Astrocyte (in vitro differentiated cells and primary cell): ENCODE measurements at regions not wholly inside any gene's neighbourhood (a gene's known extent, or its start where the extent isn't known, plus 50 kb on each side); places are given as distances from the start of the nearest gene placed in this dataset.
"Not testable (repeated sequence)": the region's sequence is repeated elsewhere in the genome, so short reads cannot be mapped to it uniquely, and the experiment has no call there.

Experiments used
- DNase-seq: peaks from one replicate; pipeline ENCODE4 v3.0.0-alpha.2; 2010; ENCODE audit warnings: low read depth
- FAIRE-seq: peaks from 2 replicates; lab custom pipeline; 2011; peaks lifted over from hg19 to GRCh38; lab: Jason Lieb, UNC
- H2AFZ ChIP-seq: 2 replicates; pipeline ENCODE4 v1.6.0; 2012; ENCODE audit warnings: low read depth, low read length, inconsistent platforms
- H3K27ac ChIP-seq: 2 replicates; pipeline ENCODE4 v1.5.1; 2011; ENCODE audit warnings: low read depth, low read length, inconsistent platforms
- H3K27me3 ChIP-seq: 2 replicates; pipeline ENCODE4 v1.6.0; 2011; ENCODE audit warnings: low read length, inconsistent platforms; ENCODE audit not compliant: insufficient read depth
- H3K36me3 ChIP-seq: 2 replicates; pipeline ENCODE4 v1.5.1; 2011; ENCODE audit warnings: low read length, inconsistent platforms; ENCODE audit not compliant: insufficient read depth
- H3K4me1 ChIP-seq: 2 replicates; pipeline ENCODE4 v1.5.1; 2011; ENCODE audit warnings: low read length, inconsistent platforms; ENCODE audit not compliant: insufficient read depth
- H3K4me2 ChIP-seq: 2 replicates; pipeline ENCODE4 v1.6.0; 2012; ENCODE audit warnings: low read length, inconsistent platforms
- H3K4me3 ChIP-seq: 2 replicates; pipeline ENCODE4 v1.5.1; 2011; ENCODE audit warnings: low read depth, mild to moderate bottlenecking, low read length, inconsistent platforms; ENCODE audit not compliant: insufficient read depth
- H3K79me2 ChIP-seq: 2 replicates; pipeline ENCODE4 v1.6.0; 2012; ENCODE audit warnings: mild to moderate bottlenecking, low read length, inconsistent platforms; ENCODE audit not compliant: insufficient read depth
- H3K9ac ChIP-seq: 2 replicates; pipeline ENCODE4 v1.6.0; 2012; ENCODE audit warnings: mild to moderate bottlenecking, low read length, inconsistent platforms
- H3K9me3 ChIP-seq: 2 replicates; pipeline ENCODE4 v1.5.1; 2012; ENCODE audit warnings: low read depth, mild to moderate bottlenecking, low read length, inconsistent platforms; ENCODE audit not compliant: insufficient read depth
- H4K20me1 ChIP-seq: 2 replicates; pipeline ENCODE4 v1.6.0; 2012; ENCODE audit warnings: low read length, inconsistent platforms; ENCODE audit not compliant: insufficient read depth
- H3K27ac Mint-ChIP-seq: one replicate; pipeline ENCODE4 v1.8.0; 2021; ENCODE audit warnings: mild to moderate bottlenecking, mixed read lengths; ENCODE audit not compliant: unreplicated experiment
- H3K27me3 Mint-ChIP-seq: one replicate; pipeline ENCODE4 v1.8.0; 2021; ENCODE audit warnings: low read depth, mixed read lengths; ENCODE audit not compliant: unreplicated experiment
- H3K36me3 Mint-ChIP-seq: one replicate; pipeline ENCODE4 v1.8.0; 2021; ENCODE audit warnings: low read depth, mixed read lengths; ENCODE audit not compliant: unreplicated experiment
- H3K4me1 Mint-ChIP-seq: one replicate; pipeline ENCODE4 v1.8.0; 2021; ENCODE audit warnings: low read depth, mixed read lengths; ENCODE audit not compliant: unreplicated experiment
- H3K4me3 Mint-ChIP-seq: one replicate; pipeline ENCODE4 v1.8.0; 2021; ENCODE audit warnings: mild to moderate bottlenecking, moderate library complexity, mixed read lengths; ENCODE audit not compliant: unreplicated experiment
- H3K9me3 Mint-ChIP-seq: one replicate; pipeline ENCODE4 v1.8.0; 2021; ENCODE audit warnings: mild to moderate bottlenecking, mixed read lengths; ENCODE audit not compliant: unreplicated experiment
- EZH2 ChIP-seq: IDR thresholded peaks from 2 replicates; pipeline ENCODE4 v1.6.1; 2012; ENCODE audit warnings: mild to moderate bottlenecking, low read length, inconsistent platforms; ENCODE audit not compliant: insufficient read depth
- TF ChIP-seq, protein P1 (sequence below): IDR thresholded peaks from 2 replicates; pipeline ENCODE4 v1.5.1; 2011; ENCODE audit warnings: low read depth, mild to moderate bottlenecking, inconsistent platforms, low read length, moderate library complexity; ENCODE audit not compliant: insufficient read depth

DNA sequence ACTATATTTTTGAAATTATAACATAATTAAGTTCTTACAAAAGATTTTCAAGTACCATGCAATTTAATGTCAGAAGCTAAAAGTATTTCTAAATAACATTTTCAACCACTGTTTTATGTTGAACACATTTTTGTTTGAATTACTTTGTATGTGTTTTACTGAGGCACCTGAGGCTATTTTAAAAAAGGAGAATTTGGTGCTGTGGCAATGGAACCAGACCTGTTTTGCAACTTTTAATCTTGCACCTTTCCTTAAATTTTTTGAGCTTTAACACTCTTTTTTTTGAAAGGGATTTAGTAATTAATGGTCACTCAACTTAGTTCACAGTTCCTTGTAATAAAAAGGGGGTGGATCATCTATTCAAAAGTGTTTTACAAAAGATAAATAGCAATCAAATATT, 561.6 kb downstream of the ZBBX start:
- Mint-ChIP-seq H3K4me3 (no peak overlapping the region), H3K4me1 (no peaks in the 10 kb centered on the region), H3K36me3 (no peaks in the 10 kb centered on the region), H3K27ac (no peak overlapping the region), H3K27me3 (no peaks in the 10 kb centered on the region), H3K9me3 (no peaks in the 10 kb centered on the region)
- Histone ChIP-seq H3K4me1 (no peaks in the 10 kb centered on the region), H3K27ac (no peak overlapping the region), H3K36me3 (no peaks in the 10 kb centered on the region), H3K9me3 (no peaks in the 10 kb centered on the region), H3K27me3 (no peaks in the 10 kb centered on the region), H3K4me3 (no peak overlapping the region), H4K20me1 (no peaks in the 10 kb centered on the region), H3K9ac (no peak overlapping the region), H3K4me2 (no peak overlapping the region), H3K79me2 (no peaks in the 10 kb centered on the region), H2AFZ (no peak overlapping the region)
- FAIRE-seq (no peak), DNase-seq (no peak)
- no peak for TF ChIP-seq EZH2
- TF ChIP-seq, protein P1, sequence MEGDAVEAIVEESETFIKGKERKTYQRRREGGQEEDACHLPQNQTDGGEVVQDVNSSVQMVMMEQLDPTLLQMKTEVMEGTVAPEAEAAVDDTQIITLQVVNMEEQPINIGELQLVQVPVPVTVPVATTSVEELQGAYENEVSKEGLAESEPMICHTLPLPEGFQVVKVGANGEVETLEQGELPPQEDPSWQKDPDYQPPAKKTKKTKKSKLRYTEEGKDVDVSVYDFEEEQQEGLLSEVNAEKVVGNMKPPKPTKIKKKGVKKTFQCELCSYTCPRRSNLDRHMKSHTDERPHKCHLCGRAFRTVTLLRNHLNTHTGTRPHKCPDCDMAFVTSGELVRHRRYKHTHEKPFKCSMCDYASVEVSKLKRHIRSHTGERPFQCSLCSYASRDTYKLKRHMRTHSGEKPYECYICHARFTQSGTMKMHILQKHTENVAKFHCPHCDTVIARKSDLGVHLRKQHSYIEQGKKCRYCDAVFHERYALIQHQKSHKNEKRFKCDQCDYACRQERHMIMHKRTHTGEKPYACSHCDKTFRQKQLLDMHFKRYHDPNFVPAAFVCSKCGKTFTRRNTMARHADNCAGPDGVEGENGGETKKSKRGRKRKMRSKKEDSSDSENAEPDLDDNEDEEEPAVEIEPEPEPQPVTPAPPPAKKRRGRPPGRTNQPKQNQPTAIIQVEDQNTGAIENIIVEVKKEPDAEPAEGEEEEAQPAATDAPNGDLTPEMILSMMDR: no peak

DNA sequence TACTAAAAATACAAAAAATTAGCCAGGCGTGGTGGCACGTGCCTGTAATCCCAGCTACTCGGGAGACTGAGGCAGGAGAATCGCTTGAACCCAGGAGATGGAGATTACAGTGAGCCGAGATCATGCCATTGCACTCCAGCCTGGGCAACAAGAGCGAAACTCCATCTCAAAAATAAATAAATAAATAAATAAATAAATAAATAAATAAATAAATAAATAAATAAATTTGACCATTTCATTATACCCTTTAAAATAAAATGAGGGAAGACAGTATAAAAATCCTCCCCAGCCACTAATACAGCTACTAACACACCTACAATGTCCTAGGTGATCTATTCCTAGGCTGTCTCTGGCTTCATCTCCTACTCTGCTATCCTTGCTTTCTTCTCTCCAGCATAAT, 562.8 kb downstream of the ZBBX start:
- H3K4me3 Mint-ChIP-seq, H3K9me3 Mint-ChIP-seq, H3K4me3 ChIP-seq, DNase-seq, H3K9ac ChIP-seq, H4K20me1 ChIP-seq, H3K4me1 Mint-ChIP-seq, H2AFZ ChIP-seq, H3K27me3 Mint-ChIP-seq, H3K36me3 Mint-ChIP-seq, H3K27me3 ChIP-seq, FAIRE-seq, H3K9me3 ChIP-seq, H3K27ac Mint-ChIP-seq, H3K79me2 ChIP-seq, H3K4me1 ChIP-seq, H3K4me2 ChIP-seq, H3K27ac ChIP-seq, H3K36me3 ChIP-seq: not testable (repeated sequence)

DNA sequence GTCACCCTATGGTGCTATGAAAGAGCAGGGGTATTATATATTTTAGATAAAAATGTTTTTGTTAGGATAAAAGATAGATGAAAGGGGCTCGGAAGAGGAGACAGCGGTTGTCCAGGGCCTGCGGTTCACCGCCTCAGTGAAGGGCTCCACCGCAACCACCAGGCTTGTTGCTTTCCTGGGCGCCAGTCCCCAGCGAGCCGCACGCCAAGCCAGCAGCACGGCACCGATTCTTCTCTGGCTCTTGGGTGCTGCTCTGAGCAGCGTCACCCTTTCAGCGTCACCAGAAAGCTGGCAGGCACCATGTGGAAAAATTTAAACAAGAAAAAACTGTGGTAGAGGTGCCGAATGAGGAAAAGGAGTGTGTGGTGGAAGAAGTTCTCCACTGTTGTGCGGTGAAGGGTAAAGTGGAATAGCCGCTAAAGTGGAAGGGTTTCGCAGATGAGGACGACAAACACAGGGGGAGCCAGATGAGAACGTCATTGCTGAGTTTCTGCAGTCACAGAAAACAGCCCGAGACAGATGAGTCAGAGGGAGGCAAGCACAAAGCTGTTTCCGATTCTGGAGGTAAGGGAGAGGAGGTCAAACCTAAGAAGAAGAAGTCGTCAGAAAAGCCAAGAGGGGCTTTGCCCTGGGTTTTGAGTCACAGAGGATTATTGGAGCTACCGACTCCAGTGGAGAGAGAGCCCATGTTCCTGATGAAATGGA, 569.2 kb downstream of the ZBBX start:
- Mint-ChIP-seq H3K36me3 (peaks cover 6% of the 10 kb centered on the region), H3K27me3 (no peaks in the 10 kb centered on the region), H3K9me3 (peaks cover 6% of the 10 kb centered on the region), H3K4me1 (peaks cover 10% of the 10 kb centered on the region), H3K27ac (no peak overlapping the region), H3K4me3 (no peak overlapping the region)
- H3K4me2 ChIP-seq: no peak overlapping the region
- H3K27ac ChIP-seq: no peak overlapping the region
- H3K79me2 ChIP-seq: no peaks in the 10 kb centered on the region
- no peak overlapping the region for H2AFZ ChIP-seq
- DNase-seq: no peak
- no peaks in the 10 kb centered on the region for H3K9me3 ChIP-seq
- TF ChIP-seq, protein P1: no peak
- no peak for TF ChIP-seq EZH2
- H3K9ac ChIP-seq: no peak overlapping the region
- no peaks in the 10 kb centered on the region for H3K27me3 ChIP-seq
- H3K36me3 ChIP-seq: no peaks in the 10 kb centered on the region
- no peaks in the 10 kb centered on the region for H3K4me1 ChIP-seq
- no peak overlapping the region for H3K4me3 ChIP-seq
- H4K20me1 ChIP-seq: no peaks in the 10 kb centered on the region
- no peak for FAIRE-seq
